HPDE6-E6E7 (cell line): ENCODE measurements at regions not wholly inside any gene's neighbourhood (a gene's known extent, or its start where the extent isn't known, plus 50 kb on each side); places are given as distances from the start of the nearest gene placed in this dataset.
"Not testable (repeated sequence)": the region's sequence is repeated elsewhere in the genome, so short reads cannot be mapped to it uniquely, and the experiment has no call there.

ENCODE experiments used
- DNase-seq: peaks from one replicate; pipeline ENCODE4 v3.0.0; 2011; ENCODE audit warnings: missing footprints; ENCODE audit errors: extremely low spot score

DNA sequence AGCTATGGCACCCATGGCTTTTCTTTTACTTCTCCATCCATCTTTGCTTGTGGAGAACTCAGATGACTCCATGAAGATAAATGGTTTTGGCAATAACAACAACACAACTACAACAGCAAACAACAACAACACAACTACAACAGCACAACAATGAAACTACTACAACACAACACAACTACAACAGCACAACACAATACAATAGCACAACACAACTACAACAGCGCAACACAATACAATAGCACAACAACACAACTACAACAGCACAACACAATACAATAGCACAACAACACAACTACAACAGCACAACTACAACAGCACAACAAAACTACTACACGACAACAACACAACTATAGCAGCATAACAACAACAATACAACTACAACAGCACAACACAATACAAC is 569.4 kb downstream of the TOX3 start:
- DNase-seq, result not testable (repeated sequence)

DNA sequence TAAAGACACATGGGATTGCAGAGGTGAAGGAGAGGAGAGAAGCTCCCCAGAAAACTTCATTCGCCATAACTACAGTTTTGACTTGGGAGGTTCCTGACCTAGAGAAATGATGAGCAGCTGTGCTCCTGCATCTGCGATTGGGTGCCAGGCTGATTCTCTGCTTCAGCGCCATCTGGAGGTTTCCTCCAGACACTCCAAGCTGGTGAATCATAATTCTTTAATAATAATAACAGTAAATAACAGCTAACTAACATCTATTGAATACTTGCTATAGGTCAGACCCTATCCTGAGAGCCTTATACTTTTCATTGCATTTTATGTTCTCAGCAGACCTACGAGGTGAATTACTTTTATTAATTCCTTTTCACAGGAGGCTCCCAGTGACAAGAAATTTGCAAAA is 575.8 kb downstream of the TOX3 start:
- DNase-seq, result peak; percentile 39

DNA sequence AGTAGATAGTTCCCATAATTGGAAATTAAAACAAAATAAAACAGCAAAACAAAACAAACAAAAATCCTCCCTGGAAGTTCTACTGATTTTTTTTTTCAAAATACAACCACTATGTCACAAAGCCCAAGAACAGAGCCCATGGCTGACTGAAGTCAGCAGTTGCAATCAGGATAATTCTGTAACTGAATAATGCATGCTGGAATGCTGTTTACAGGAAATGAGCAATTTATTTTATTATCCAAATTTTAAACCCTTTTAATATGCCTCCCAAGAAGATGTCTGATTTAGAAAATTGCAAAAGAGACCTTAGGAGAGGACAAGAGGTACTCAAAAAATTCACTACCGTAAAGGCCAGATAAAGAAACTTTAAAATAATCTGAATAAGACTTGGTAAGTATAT is 578.2 kb downstream of the TOX3 start:
- no peak for DNase-seq

DNA sequence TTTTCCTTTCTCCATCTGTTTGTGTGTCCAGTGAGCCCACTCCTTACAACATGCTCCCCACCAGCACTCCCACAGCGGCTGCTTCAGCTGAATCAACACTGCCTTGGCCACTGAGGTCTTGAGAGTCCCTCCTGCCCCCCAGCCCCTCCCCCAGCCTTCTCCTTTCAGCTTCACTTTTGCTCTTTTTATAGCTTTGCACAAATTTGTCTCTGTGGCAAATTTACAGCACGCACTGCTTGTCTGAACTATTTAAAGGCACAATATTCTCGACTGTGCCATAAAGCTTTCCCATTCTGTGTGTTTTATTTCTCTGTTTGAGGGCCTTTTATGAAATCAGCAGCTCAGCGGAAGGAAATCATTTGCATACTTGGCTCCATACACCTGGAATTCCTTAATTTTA is 579.3 kb downstream of the TOX3 start:
- DNase-seq, result no peak

DNA sequence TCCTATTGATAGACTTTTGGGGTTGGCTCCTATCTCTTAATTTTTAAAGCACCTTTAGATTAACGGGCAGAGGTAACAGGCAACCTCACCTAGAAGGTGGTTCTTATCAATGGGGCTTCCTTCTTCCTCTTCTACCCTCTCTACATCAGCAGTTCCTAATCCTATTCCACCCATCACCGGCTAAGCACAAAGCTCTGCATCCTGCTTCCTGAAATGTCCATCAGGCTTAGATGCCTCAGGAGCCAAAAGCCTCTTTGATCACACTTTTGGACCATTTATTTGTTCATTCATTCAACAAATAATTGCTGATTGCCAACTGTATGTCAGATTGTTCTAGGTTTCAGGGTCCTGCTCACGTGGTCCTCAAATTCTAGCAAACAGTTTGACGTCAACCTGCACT is 586.0 kb downstream of the TOX3 start:
- no peak for DNase-seq

DNA sequence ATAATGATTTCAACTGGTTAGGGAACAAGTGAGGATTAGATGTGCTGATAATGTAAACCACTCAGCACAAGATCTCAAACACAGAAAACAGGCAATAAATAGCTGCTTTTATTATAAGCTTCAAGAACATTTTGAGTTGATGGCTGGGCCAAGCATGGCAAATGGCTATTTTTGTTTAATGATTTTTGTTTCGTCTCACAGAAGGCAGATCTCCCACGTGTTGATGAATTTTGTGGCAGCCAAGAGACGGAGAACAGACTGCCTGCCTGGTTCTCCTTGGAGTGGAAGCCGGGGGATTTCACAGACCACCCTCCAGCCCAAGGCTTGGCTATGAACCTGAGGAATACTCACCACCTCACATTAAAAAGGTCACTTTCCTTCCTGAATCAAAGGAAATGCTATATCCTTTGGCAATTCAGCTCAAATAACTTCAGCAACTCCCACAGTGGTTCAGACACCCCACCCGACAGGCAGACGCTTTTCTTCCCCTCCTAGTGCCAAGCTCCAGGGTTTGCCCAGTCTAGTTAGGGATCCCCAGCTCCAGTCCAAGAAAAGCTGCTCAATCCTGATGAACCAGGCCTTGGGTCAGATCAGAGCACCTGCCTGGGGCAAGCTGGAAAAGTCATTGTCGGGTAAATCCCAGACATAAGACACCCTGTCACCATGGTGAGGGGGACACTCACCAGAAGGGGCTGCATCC is 593.5 kb downstream of the TOX3 start:
- no peak for DNase-seq

DNA sequence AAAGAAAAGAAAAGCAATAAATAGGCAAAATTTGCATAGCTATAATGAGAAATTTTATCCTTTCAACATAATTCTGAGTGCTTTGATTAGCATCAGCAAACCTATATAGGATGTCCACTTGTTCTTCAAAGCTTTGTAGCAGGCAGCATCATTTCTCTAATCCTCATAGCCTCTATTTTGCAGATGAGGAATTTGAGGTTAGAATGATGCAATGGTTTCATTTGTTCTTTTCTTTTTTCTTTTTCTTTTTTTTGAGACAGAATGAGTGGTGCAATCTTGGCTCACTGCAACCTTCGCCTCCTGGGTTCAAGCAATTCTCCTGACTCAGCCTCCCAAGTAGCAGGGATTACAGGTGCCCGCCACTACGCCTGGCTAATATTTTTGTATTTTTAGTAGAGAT is 594.4 kb downstream of the TOX3 start:
- DNase-seq, result no peak

DNA sequence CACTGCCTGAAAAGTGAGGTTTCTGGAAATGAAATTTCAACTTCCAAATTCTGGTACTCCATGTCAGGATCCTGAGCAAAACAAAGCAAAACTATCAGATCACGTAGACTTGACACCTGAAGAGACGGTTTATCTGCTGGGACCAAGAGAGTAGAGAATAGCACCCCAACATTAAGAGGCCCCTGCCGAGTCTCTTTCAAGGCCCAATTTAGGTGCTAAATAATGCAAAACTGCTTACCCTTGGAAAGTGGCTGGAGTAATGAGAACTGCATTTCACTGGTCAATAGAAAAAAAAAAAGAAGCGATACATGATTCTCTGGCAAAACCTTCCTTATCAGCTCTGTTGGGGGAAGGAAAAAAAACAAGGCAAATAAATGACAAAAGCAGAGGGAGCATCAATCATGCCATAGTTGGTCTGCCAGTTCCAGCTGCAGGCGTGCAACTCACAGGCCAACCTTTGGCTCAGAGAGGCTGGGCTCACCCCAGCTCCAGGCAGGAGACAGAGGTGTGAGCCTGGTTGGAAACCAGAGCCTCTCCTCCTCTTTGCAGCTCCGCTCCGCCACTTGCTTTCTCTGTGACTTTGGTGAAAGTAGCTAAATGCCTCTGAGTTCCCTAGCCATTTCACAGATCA is 595.2 kb downstream of the TOX3 start:
- DNase-seq, result no peak

DNA sequence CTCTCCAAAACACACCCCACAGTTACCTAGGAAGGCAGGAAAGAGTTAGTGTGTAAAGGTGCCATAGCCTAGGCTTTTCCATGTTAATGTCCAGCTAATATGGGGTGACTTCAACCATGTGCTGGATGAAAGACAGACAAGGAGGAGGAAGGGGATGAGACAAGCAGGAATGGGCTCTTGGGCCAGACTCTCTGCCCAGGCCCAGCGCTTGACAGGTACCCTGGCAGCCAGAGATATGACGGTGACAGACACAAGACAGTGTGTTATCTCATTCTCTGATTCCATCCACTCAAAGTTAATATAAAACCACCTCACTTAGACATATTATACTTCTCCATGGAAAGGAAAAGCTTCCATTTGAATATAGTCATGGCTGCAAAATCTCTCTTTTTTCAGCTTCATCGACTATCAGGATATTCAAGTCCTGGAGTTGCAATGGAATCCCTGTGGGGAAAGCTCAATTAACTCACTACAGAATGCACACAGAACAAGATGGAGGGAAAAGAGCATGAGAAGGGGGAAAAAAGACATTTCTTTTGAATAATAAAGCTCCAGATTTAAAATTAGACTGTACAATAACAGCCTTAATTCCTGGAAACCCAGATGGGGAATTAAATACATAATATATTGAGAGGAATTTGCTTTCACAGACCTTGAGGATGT is 596.7 kb downstream of the TOX3 start:
- DNase-seq, result no peak

DNA sequence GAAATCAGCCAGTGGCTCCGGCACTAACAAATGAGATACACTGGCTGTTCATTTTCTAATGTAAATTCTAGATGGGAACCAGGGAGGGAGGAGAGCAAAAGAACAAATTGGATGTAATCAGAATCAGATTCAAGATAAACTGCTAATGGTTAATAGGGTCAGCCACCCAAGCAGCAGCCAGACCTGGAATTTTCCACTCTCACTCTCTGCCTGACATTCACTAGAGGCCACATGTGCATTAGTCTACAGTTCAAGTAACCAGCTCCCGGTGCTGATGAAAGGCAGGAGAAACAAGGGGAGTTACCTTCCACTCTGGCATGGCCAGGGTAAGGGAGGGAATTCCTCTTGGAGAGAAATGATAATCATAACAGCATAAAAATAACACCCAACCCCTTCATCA is 597.7 kb downstream of the TOX3 start:
- DNase-seq, result no peak

DNA sequence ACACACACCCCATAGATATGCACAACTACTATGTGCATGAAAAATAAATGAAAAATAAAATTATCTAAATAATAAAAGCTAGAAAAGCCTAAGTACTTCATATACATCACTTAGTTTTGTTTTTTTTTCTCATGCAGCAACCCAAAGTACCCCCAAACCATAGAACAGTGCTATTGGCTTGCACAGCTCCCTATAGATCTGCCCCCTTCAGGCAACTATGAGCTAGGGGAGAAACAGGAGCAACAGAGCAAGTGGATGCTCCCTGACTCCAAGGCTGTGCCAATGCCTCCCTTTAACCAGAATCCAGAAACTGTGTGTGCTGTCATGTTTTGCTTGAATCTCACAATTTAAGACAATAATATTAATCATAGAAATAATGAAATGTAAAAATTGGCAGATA is 605.5 kb downstream of the TOX3 start:
- no peak for DNase-seq

DNA sequence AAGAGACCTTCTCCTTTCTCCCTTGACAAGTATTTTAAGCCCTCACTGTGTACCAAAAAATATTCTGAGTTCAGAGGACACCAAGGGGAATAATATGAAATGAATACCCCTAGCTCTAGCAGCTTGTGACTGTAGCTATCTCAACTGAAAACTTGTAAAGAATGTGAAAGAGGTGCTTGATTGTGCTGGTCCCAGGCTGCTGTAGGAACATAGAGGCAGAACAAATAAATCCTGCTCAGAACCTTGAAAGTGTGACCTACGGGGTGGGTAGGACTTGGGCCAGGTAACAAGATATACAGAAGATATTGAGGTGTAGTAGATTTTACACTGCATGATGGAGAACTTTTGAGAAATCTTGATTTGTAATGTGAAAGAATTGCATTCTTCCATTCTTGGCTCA is 606.8 kb downstream of the TOX3 start:
- DNase-seq, result no peak

DNA sequence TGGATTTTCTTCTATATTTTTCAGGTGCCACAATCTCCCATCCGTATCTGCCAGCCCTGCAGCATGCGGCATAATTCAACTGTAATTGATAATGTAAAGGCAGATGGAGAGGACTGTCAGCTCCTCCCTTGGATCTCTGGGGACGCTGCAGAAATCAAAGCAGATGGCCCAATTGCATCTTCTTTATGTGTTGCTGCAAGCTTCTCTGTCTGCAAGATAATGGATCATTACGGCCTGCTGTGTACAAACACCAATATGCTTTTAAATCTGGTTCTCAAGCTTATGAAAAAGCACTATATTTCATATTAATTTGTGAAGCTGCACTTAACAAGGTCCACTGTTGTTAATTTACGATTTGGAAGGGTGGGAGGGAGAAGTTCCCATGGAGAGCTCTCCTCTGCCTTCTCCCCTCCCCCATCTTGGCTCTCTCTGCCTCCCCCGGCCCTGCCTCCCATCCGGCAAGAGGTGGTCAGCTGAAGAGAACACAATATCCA is 607.5 kb downstream of the TOX3 start:
- DNase-seq, result no peak

DNA sequence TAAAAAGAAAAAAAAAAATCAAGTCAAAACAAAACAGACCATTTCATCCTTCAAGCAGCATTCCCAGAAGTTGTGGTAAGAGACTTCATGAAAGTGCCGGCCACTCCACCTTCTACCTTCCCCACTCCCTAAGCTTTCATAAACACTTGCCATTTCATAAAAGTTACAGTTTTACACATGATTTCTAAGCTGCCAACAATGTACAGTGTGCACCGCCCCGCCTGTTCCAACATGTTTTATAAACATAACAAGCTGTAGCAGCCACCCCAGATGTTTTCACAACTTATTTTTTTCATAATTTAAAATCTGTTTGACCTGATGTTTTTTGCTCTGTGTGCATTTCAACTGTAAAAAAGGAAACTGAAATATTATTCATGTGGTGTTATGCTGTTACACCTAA is 608.1 kb downstream of the TOX3 start:
- DNase-seq, result no peak

DNA sequence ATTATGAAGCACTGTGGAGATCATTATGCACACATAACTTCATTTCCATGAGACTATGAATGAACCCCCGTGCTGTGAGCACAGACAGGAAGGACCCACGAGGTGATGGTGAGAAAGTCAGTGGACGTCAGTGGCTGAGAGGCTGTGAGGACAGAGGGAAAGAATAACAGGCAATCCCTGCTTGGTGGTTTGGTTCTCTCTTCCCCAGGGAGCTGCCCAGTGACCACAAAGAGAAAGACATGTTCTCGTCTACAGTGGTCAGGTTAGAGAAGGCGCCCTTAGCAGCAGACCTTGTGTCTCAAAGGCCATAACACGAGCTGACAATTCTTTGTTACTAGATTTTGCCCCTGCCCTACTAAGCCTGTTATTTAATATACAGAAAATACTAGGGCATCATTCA is 609.2 kb downstream of the TOX3 start:
- DNase-seq, result no peak

DNA sequence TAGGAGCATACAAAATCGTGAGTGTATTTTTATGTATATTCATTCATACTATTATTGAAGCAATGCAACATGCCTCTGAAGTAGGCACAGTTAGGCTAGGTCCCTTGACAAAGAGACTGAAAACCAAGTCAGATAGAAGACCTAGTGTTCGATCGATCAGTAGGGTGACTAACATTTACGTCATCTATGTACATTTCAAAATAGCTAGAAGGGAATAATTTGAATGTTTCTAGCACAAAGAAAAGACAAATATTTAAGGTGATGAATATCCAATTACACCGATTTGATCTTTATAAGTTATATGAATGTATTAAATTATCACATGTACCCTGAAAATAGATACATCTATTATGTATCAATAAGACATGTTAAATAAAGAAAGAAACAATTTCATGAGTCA is 610.1 kb downstream of the TOX3 start:
- no peak for DNase-seq

DNA sequence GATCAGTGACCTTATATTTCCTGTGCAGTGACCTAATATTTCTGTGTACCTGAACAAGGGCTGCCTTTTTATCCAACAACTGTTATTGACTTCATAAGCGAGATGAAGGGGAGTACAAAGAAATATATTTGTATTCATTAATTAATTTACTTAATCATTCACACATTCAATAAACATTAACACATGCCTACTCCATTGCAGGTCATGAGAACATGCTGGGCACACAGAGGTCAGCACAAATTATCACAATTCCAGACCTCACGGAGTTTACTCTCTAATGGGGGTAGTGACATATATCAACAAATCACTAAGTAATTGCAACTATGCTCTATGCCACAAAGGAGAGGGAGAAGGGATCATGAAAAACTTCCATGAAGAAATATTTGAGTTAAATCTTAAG is 614.6 kb downstream of the TOX3 start:
- no peak for DNase-seq

DNA sequence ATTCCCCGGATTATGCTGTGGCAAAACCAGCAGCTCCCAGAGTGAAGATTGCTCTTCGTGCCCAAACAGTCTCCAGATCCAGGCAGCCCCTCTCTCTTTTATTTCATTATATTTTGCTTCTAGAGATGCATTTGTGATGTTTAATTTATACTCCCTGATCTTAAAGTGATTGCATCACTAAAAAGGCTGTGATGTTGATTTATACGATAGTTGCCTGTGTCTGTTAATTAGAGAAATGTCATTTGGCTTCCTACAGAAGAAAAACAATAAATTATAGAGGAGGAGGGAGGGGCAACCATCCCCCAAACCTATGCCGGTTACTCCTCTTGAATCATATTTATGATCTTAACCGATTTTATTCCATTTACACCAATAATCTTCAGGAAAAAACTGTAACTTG is 615.3 kb downstream of the TOX3 start:
- no peak for DNase-seq

DNA sequence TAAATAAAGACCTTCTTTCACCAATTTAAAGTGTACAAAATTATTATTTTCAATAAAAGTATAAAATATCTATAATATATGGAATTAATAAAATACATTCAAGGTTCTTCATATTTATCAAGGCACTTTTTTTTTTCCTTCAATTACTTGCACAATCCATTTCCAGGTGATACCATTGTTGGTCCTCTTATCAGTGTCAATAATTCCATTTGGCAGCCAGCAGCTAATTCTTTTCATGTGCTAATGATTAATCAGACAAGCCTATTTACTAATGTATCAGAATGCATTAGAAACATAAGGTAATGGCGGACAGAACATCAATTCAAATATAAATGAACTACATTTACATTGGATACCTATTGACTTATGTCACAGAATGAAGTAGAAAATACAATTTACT is 622.2 kb downstream of the TOX3 start:
- DNase-seq, result no peak

DNA sequence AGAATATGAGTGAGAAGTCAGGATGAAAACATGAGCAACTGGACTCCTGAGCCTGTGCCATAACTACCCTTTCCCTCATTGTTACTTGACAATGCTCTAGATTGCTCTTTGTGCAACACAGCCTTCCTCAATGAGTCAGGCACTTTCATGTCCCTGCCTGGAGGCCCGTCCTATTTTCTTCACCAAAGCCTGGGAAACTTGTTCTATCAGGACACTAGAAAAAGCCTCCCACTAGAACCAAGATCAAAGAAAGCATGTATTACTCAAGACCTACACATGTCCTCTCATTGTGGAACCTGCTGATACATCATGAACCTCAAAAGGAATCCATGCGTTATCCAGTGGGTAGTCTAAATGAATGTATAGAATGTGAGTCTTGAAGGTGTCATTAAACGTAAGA is 624.5 kb downstream of the TOX3 start:
- DNase-seq, result peak; percentile 45

DNA sequence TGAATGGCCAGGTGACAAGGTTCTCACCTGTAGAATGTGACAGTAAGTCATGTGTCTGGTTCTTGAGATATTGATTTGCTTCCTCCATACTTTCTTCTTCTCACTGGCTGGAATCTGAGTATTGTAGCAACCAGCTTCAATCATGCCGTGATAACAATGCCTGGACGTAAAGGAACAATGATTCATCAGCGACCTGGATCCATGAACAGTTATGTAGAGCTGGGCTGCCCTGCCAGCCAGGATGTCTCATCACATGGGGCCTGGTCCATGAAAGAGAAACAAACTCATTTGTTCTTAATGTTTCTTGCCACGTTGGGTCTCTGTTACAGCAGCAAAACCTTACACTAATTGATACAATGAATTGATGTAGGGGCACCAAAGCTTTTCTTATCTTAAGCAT is 627.2 kb downstream of the TOX3 start:
- DNase-seq, result peak; percentile 10

DNA sequence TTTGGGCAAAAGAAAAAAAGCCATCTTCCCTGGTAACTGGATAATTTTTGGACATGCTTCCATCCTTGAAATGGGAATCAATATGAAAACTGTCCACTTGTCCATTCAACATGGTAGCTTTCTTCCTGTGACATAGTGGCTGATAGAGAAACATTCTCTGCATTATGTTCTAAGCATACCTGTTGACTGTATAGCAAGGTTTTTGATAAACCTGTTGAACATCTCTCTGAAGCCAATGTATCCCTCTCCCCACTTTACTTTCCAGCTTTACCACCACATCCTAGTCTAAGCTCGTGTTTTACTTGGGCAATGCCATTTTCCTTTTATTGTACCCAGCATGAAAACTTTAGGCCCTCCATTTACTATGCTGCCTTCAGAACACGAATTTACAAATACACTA is 630.1 kb downstream of the TOX3 start:
- DNase-seq, result no peak

DNA sequence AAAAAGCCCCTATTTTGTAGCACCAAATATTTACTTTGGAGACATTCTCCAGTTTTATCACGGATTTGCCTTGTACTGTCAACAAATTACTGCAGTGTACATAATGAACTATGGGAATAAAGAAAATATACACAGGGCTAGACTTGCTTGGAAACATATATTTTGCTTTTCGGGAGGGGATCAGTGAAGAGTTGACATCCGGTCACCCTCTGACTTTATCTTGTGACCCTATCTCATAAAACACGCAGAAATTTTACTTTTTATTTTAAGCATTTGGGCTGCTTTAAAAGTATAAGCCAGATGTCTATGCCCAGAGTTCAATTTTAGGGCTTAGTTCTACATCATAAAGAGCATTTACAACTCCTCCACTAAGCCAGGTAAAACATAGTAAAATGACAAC is 630.7 kb downstream of the TOX3 start:
- no peak for DNase-seq
